HL-60 (cell line): ENCODE measurements at regions not wholly inside any gene's neighbourhood (a gene's known extent, or its start where the extent isn't known, plus 50 kb on each side); places are given as distances from the start of the nearest gene placed in this dataset.

Experiments used
- POLR2AphosphoS5 ChIP-seq: IDR thresholded peaks from 2 replicates; pipeline ENCODE4 v1.6.1; 2012; ENCODE audit warnings: low read depth
- TF ChIP-seq, protein P1 (sequence below): IDR thresholded peaks from one replicate; pipeline ENCODE4 v1.5.1; 2011; ENCODE audit warnings: low read length, control low read depth, inconsistent platforms; ENCODE audit not compliant: insufficient read depth

DNA sequence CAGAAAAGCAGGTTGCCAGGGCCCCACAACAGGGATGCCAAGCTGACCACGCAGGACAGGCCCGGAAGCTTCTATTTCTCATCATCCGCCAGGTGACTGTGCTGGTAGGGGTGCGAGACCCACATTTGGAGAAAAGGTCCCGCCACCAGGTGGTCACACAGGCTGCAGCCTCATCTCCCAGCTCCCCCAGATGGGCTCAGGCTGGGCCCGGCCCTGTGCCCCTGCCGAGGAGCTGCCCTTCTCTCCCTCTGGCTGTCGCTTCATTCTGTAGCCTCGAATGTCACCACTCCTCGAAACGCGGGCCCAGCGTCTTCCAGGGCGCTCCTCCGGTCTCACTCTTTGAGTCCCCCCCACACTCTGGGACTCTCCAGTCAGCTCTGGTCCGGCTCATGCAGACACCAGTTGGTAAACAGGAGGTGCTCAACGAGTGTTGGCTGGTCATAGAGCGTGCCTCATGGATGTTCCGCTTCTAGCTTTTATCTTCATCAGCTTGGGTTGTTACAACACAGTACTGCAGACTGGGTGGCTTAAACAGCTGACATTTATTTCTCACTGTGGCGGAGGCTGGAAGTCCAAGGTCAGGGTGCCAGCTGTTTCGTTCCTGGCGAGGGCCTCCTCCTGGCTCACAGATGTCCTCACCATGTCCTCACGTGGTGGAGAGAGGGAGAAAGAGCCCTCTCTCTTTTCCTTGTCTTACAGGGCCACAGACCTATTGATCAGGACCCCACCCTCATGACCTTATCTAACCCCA is 87.1 kb downstream of the TEX29 start:
- TF ChIP-seq, protein P1, sequence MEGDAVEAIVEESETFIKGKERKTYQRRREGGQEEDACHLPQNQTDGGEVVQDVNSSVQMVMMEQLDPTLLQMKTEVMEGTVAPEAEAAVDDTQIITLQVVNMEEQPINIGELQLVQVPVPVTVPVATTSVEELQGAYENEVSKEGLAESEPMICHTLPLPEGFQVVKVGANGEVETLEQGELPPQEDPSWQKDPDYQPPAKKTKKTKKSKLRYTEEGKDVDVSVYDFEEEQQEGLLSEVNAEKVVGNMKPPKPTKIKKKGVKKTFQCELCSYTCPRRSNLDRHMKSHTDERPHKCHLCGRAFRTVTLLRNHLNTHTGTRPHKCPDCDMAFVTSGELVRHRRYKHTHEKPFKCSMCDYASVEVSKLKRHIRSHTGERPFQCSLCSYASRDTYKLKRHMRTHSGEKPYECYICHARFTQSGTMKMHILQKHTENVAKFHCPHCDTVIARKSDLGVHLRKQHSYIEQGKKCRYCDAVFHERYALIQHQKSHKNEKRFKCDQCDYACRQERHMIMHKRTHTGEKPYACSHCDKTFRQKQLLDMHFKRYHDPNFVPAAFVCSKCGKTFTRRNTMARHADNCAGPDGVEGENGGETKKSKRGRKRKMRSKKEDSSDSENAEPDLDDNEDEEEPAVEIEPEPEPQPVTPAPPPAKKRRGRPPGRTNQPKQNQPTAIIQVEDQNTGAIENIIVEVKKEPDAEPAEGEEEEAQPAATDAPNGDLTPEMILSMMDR: no peak
- TF ChIP-seq POLR2AphosphoS5: no peak
